Activated CD4-positive, alpha-beta memory T cell treated with anti-CD3 and anti-CD28 coated beads for 36 hours (primary cell): ENCODE measurements at regions not wholly inside any gene's neighbourhood (a gene's known extent, or its start where the extent isn't known, plus 50 kb on each side); places are given as distances from the start of the nearest gene placed in this dataset.
"Not testable (repeated sequence)": the region's sequence is repeated elsewhere in the genome, so short reads cannot be mapped to it uniquely, and the experiment has no call there.

ENCODE experiments used
- CTCF ChIA-PET: fragments of 350-600 bp; sonication (Branson Sonifier 250); formaldehyde crosslinking; loops from one replicate; lab custom pipeline; 2021; ENCODE audit warnings: antibody characterized with exemption, inconsistent platforms; lab: Charles Lee
- POLR2A ChIA-PET: fragments of 350-600 bp; sonication (Branson Sonifier 250); formaldehyde crosslinking; loops from one replicate; lab custom pipeline; 2021; ENCODE audit warnings: antibody characterized with exemption; lab: Charles Lee
- DNase-seq: peaks from one replicate; pipeline ENCODE4 v3.0.0-alpha.2; 2020
- H3K27ac Mint-ChIP-seq: one replicate; pipeline ENCODE4 v1.8.0; 2021; ENCODE audit warnings: mixed read lengths
- H3K27me3 Mint-ChIP-seq: one replicate; pipeline ENCODE4 v1.8.0; 2021; ENCODE audit warnings: mixed read lengths
- H3K36me3 Mint-ChIP-seq: one replicate; pipeline ENCODE4 v1.8.0; 2021; ENCODE audit warnings: mixed read lengths
- H3K4me1 Mint-ChIP-seq: one replicate; pipeline ENCODE4 v1.8.0; 2021; ENCODE audit warnings: low read depth, mixed read lengths
- H3K4me3 Mint-ChIP-seq: one replicate; pipeline ENCODE4 v1.8.0; 2021; ENCODE audit warnings: mild to moderate bottlenecking, mixed read lengths
- H3K9me3 Mint-ChIP-seq: one replicate; pipeline ENCODE4 v1.8.0; 2021; ENCODE audit warnings: mixed read lengths
- intact Hi-C: fragments of 100-400 bp; cut with micrococcal nuclease; formaldehyde crosslinking; loops from one replicate; pipeline ENCODE4 v1.15.1; 2023

DNA sequence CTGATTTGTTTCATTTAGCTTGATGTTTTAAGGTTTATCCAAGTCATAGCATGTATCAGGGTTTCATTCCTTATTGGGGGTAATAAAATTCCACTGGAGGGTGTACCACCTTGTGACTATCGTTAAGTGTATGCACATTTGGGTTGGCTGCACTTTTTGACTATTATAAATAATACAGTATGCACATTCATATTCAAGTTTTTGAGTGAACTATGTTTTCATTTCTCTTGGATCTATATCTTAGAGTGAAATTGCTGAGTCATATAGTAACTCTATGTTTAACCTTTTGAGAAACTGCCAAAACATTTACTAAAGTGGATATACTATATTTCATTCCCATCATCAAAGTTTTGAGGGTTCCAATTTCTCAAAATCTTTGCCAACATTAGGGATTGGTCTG lies 952.7 kb downstream of the TDRD15 start:
- intact Hi-C loops = no loop called here
- no peaks in the 10 kb centered on the region for H3K27me3 Mint-ChIP-seq
- no peaks in the 10 kb centered on the region for H3K4me1 Mint-ChIP-seq
- no peak overlapping the region for H3K4me3 Mint-ChIP-seq
- no peak overlapping the region for H3K27ac Mint-ChIP-seq
- CTCF ChIA-PET = no interaction called here
- no peaks in the 10 kb centered on the region for H3K36me3 Mint-ChIP-seq
- POLR2A ChIA-PET = no interaction called here
- H3K9me3 Mint-ChIP-seq = peaks cover 20% of the 10 kb centered on the region
- DNase-seq = no peak

DNA sequence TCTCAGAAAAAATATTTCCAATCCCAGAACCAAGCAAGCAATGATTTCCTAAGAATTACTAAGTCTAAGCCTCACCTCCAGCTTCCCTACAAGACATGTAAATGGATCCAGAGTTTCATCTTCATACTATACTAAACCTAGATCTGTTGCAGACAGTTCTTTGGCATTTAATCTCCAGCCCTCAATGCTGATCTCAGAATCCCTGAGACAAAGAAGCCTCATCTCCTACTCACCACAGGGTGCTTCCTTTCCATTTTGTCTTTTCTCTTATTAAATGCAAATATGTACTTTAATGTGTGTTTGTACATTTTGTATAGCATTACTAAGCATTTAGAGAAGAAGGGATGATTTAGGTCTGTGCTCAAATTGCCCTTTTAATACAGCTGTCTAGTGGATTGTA lies 954.9 kb downstream of the TDRD15 start:
- CTCF ChIA-PET = no interaction called here
- intact Hi-C loops = no loop called here
- POLR2A ChIA-PET = no interaction called here
- Mint-ChIP-seq H3K27ac (no peak overlapping the region), H3K36me3 (no peaks in the 10 kb centered on the region), H3K4me1 (no peaks in the 10 kb centered on the region), H3K27me3 (no peaks in the 10 kb centered on the region), H3K9me3 (peaks cover 9% of the 10 kb centered on the region), H3K4me3 (no peak overlapping the region)
- DNase-seq = no peak

DNA sequence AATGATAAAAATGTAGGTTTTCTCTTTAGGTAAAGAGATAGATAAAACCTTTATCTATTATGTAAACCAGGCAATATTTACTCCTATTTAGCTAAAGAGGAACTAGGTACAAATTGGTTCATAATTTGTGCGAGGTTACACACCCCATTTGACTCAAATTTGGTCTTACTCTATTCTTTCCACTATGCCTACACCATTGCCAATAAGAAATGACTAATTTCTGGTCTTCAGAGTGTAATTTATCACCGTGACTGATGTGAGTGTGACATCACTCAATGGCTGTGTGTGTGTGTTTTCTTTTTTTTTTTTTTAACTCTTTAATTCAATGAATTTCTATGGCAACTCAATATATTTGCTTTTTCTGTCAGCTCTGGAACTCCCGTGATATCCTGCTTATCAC lies 955.8 kb downstream of the TDRD15 start:
- ChIA-PET CTCF (no interaction called here), POLR2A (no interaction called here)
- Mint-ChIP-seq H3K4me1 (no peaks in the 10 kb centered on the region), H3K27me3 (no peaks in the 10 kb centered on the region), H3K9me3 (peaks cover 5% of the 10 kb centered on the region), H3K4me3 (no peak overlapping the region), H3K27ac (no peak overlapping the region), H3K36me3 (no peaks in the 10 kb centered on the region)
- intact Hi-C loops = no loop called here
- DNase-seq = no peak

DNA sequence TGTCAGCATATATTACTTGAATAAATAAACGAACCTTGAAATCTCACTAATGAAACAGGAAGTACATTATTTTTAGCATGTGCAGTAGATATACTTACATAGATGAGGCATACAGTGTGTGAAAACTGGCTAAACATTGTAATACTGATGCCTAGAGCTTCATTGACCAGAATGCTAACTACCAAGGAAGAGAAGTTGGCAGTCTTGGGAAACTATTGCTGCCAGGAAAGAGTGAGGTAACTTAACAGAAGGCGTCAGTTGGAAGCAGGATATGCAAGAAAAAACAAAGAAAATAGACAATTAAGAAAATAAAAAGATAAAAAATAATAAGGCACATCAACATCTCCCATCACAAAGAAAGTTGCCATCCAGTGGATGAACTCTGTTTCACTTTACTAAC lies 963.0 kb downstream of the TDRD15 start:
- H3K27me3 Mint-ChIP-seq = no peaks in the 10 kb centered on the region
- DNase-seq = no peak
- POLR2A ChIA-PET = no interaction called here
- no peaks in the 10 kb centered on the region for H3K4me1 Mint-ChIP-seq
- no peaks in the 10 kb centered on the region for H3K36me3 Mint-ChIP-seq
- CTCF ChIA-PET = no interaction called here
- no peak overlapping the region for H3K27ac Mint-ChIP-seq
- H3K9me3 Mint-ChIP-seq = no peaks in the 10 kb centered on the region
- intact Hi-C loops = no loop called here
- no peak overlapping the region for H3K4me3 Mint-ChIP-seq

DNA sequence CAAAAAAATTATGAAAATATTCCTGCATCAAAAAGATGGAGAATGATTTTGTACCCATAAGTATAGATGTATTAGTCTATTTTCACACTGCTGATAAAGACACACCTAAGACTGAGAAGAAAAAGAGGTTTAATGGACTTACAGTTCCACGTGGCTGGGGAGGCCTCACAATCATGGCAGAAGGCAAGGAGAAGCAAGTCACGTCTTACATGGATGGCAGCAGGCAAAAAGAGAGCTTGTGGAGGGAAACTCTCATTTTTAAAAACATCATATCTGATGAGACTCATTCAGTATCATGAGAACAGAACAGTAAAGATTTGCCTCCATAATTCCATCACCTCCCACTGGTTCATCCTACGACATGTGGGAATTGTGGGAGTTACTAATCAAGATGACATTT lies 979.8 kb downstream of the TDRD15 start:
- CTCF ChIA-PET, DNase-seq, H3K27me3 Mint-ChIP-seq, H3K36me3 Mint-ChIP-seq, H3K4me3 Mint-ChIP-seq, intact Hi-C loops, H3K4me1 Mint-ChIP-seq, H3K27ac Mint-ChIP-seq, POLR2A ChIA-PET: not testable (repeated sequence)
- peaks cover 13% of the 10 kb centered on the region for H3K9me3 Mint-ChIP-seq

DNA sequence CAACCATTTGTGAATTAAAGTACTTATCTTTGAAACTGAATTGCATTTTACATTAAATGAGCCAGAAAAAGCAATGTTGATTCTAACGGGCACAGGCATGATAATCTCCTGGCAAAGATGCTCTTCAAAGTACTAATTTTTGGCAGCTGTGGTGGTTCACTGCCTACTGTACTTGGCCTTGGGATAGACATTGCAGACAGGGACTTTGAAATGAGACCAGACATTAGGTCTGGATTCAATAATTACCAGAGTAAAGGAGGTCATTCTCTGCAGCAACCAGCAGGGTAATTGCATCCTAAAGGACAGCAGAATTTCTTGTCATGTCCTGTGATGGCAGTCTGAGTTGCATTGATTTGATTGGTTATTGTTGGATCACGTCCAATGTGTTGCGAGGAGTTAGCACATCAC lies 986.5 kb downstream of the TDRD15 start:
- peaks cover 12% of the 10 kb centered on the region for H3K9me3 Mint-ChIP-seq
- H3K36me3 Mint-ChIP-seq = no peaks in the 10 kb centered on the region
- DNase-seq = no peak
- intact Hi-C loops = no loop called here
- no peak overlapping the region for H3K27ac Mint-ChIP-seq
- CTCF ChIA-PET = no interaction called here
- H3K4me3 Mint-ChIP-seq = no peak overlapping the region
- no peaks in the 10 kb centered on the region for H3K27me3 Mint-ChIP-seq
- POLR2A ChIA-PET = no interaction called here
- H3K4me1 Mint-ChIP-seq = no peaks in the 10 kb centered on the region

- Mint-ChIP-seq H3K36me3 (no peaks in the 10 kb centered on the region), H3K9me3 (peaks cover 25% of the 10 kb centered on the region), H3K27ac (no peak overlapping the region), H3K4me1 (no peaks in the 10 kb centered on the region), H3K4me3 (no peak overlapping the region), H3K27me3 (no peaks in the 10 kb centered on the region)
- intact Hi-C loops = no loop called here
- POLR2A ChIA-PET = no interaction called here
- DNase-seq = no peak
- CTCF ChIA-PET = no interaction called here
Observed at GRCh38 chr2:22124003-22124402, 1000.2 kb downstream of the TDRD15 start.

GRCh38 chr2:22126106-22126505 lies 1002.3 kb downstream of the TDRD15 start:
- Mint-ChIP-seq H3K36me3 (no peaks in the 10 kb centered on the region), H3K4me3 (no peak overlapping the region), H3K27me3 (no peaks in the 10 kb centered on the region), H3K4me1 (no peaks in the 10 kb centered on the region), H3K9me3 (peaks cover 20% of the 10 kb centered on the region), H3K27ac (no peak overlapping the region)
- POLR2A ChIA-PET = no interaction called here
- intact Hi-C loops = no loop called here
- CTCF ChIA-PET = no interaction called here
- no peak for DNase-seq

DNA sequence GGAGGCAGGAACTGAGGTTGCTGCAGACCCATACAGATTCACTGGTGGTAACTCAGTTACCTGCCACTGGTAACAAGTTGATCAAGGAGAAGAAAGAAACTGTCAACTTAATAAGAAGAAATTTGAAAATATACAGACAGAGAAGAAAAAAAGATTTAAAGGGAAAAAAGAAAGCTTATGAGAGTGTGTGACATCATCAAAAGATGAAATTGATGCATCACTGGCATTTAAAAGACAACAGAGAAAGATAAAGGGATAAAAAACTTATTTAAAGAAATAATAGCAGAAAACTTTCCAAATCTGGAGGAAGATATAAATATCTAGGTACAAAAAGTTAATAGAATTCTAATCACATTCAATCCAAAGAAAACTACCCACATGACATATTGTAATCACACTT lies 1003.2 kb downstream of the TDRD15 start:
- Mint-ChIP-seq H3K36me3 (no peaks in the 10 kb centered on the region), H3K27me3 (no peaks in the 10 kb centered on the region), H3K4me1 (no peaks in the 10 kb centered on the region), H3K27ac (no peak overlapping the region), H3K4me3 (no peak overlapping the region), H3K9me3 (peaks cover 19% of the 10 kb centered on the region)
- ChIA-PET CTCF (no interaction called here), POLR2A (no interaction called here)
- intact Hi-C loops = no loop called here
- no peak for DNase-seq

DNA sequence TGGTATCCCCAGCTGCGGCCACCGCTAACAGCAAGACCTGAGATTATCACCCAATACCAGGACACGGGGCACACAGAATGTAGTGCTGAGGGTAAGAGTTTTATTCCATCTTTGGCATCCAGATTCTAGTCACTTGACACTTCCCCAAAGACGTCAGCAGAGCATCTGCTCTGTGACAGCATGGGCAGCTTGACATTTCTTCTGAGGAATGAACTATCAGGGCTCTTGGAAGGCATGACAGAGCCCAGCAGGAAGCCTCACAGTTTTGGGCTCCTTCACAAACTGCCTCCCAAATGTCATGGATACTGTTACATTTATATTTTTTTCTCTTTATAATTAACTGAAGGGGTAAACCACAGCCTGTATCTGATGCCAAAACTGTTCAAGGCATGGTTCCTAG lies 1010.7 kb downstream of the TDRD15 start:
- Mint-ChIP-seq H3K4me1 (no peaks in the 10 kb centered on the region), H3K4me3 (no peak overlapping the region), H3K27me3 (no peaks in the 10 kb centered on the region), H3K27ac (no peak overlapping the region), H3K9me3 (peaks cover 10% of the 10 kb centered on the region), H3K36me3 (no peaks in the 10 kb centered on the region)
- intact Hi-C loops = no loop called here
- ChIA-PET POLR2A (no interaction called here), CTCF (no interaction called here)
- no peak for DNase-seq

DNA sequence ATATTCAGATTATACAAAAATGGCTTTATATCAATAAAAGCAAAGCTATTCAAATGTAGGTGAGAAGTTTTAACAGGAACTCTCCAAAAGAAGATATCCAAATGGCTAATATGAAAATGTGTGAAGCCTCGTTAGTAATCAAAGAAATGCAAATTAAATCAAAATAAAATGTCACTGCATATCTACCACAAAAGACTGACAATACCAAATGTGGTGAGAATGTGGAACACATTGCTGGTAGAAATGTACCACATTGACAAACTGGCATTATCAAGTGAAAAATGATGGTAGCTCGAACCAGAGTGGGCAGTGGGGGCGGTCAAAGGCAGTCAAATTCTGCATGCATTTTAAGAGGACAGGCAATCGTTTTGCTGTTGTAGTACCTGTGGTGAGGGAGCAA lies 1012.7 kb downstream of the TDRD15 start:
- DNase-seq = no peak
- ChIA-PET CTCF (no interaction called here), POLR2A (no interaction called here)
- no peak overlapping the region for H3K4me3 Mint-ChIP-seq
- intact Hi-C loops = no loop called here
- peaks cover 10% of the 10 kb centered on the region for H3K9me3 Mint-ChIP-seq
- H3K36me3 Mint-ChIP-seq = no peaks in the 10 kb centered on the region
- no peaks in the 10 kb centered on the region for H3K27me3 Mint-ChIP-seq
- H3K27ac Mint-ChIP-seq = no peak overlapping the region
- no peaks in the 10 kb centered on the region for H3K4me1 Mint-ChIP-seq

- peaks cover 29% of the 10 kb centered on the region for H3K9me3 Mint-ChIP-seq
- no peaks in the 10 kb centered on the region for H3K27me3 Mint-ChIP-seq
- H3K4me3 Mint-ChIP-seq = no peak overlapping the region
- H3K36me3 Mint-ChIP-seq = no peaks in the 10 kb centered on the region
- intact Hi-C loops = no loop called here
- ChIA-PET POLR2A (no interaction called here), CTCF (no interaction called here)
- DNase-seq = no peak
- H3K4me1 Mint-ChIP-seq = no peaks in the 10 kb centered on the region
- H3K27ac Mint-ChIP-seq = no peak overlapping the region
Observed at GRCh38 chr2:22143840-22144239, 1020.1 kb downstream of the TDRD15 start.

DNA sequence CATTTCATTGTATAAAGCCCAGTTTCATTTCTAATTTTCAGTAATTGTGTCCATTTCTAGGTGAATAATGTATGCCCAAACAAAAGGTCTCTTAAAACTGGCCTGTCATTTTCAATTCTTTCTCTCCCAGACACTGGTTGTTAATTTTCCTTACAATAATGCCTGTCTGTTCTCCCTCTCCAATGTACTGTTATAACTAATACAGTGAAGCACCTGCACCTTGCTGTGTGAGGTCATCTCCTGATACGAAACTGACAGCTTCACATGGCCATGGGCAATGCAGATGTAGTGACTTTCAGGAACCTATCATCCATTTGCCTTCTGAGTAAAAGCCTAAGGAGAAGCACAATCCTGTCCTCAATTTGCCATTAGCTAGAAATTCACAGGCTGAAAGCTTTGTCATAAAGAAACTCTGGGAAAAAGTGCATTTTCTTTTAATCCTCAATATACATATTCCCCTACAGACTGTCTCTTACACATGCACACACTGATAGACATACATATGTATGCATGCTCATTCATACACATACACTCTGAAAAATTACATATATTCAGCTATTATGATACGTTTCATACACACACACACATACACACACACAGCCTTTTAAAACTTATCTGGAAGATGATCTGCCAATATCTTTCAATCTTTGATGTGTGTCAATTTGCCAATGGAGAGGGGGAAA lies 1030.3 kb downstream of the TDRD15 start:
- POLR2A ChIA-PET = no interaction called here
- no peak overlapping the region for H3K4me3 Mint-ChIP-seq
- no peak overlapping the region for H3K27ac Mint-ChIP-seq
- no peaks in the 10 kb centered on the region for H3K4me1 Mint-ChIP-seq
- no peak for DNase-seq
- no peaks in the 10 kb centered on the region for H3K36me3 Mint-ChIP-seq
- H3K9me3 Mint-ChIP-seq = peaks cover 26% of the 10 kb centered on the region
- no peaks in the 10 kb centered on the region for H3K27me3 Mint-ChIP-seq
- intact Hi-C loops = no loop called here
- CTCF ChIA-PET = no interaction called here
